NOMO-1 treated with DMSO at 0.1 percent for 48 hours (cell line): ENCODE measurements at regions not wholly inside any gene's neighbourhood (a gene's known extent, or its start where the extent isn't known, plus 50 kb on each side); places are given as distances from the start of the nearest gene placed in this dataset.
A peak's percentile ranks its signal among the peaks of the same experiment; 100 is the strongest.

Experiments
- DNase-seq: peaks from one replicate; lab custom pipeline; 2025; ENCODE audit not compliant: unreplicated experiment; lab: John Stamatoyannopoulos, UW

DNA sequence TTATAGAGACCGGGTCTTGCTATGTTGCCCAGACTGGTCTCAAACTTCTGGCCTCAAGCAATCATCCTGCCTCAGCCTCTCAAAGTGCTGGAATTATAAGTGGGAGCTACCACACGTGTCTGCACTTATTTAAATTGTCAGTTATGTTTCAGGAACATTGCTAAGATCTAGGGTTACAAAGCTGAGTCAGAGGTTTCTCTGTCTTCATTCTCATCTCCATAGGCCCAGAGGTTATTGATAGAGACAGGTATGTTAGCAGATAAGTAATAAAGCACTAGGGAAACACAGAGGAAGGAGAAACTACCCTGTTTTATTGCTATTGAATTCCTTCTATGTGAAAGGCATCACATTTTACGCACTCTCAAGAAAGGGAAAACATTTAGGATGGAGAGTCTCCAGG, 214.1 kb downstream of the REEP3 start:
- no peak for DNase-seq

DNA sequence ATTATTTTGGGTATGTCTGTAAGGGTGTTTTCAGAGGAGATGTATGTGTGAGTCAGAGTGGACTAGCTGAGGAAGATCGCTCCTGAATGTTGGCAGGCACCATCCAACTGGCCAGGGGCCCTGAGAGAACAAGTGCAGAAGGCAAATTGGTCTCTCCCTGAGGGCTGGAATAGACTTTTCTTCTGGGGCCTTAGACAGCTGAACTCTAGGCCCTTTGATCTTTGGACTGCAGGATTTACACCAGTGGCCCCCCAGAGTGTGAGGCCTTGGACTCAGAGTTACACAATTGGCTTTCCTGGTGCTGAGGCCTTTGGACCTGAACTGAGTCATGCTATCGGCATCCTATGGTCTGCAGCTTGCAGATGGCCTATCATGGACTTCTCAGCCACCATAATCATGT, 217.2 kb downstream of the REEP3 start:
- DNase-seq, result no peak

DNA sequence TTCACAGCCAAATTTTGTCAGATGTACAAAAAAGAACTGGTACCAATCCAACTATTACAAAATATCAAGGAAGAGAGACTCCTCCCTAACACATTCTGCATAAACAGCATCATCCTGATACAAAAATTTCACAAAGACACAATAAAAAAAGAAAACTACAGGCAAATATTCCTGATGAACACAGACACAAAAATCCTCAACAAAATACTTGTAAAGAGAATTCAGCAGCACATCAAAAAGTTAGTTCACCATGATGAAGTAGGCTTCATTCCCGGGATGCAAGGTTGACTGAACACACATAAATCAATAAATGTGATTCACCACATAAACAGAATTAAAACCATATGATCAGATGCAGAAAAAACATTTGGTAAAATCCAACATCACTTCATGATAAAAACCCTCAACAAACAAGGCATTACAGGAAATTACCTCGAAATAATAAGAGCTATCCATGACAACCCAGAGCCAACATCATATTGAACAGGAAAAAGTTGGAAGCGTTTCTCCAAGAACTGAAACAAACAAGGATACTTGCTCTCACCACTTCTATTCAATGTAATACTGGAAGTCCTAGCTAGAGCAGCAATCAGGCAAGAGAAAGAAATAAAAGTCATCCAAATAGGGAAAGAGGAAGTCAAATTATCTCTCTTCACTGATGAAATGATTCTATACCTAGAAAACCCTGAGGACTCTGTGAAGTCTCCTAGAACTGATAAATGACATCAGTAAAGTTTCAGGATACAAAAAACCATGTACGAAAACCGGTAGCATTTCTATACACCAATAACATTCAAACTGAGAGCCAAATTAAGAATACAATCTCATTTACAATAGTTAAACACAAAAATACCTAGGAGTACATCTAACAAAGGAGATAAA, 223.1 kb downstream of the REEP3 start:
- DNase-seq, result peak; percentile 22

- DNase-seq, result no peak
These were observed 228.7 kb downstream of the REEP3 start for GRCh38 chr10:63749915-63750314.

GRCh38 chr10:63751836-63752235, 230.6 kb downstream of the REEP3 start:
- no peak for DNase-seq

DNA sequence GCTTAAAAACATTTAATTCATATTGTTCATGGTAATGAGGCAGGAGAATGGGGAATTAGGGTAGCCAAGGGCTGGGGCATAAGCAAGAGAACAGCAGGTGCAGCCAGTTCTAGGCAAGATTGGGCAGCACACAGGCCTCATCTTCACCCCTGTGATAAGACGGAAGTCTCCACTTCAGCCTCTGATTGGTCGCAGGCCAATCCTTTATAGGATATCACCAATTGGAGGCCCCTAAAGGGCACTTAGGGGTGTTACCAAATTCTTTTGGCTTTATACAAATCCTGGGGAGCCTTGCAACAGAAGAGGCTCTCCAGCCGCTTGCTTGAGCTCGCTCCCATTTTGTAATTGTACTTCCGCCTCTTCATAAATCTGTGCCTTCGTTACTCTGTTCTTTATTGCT, 231.1 kb downstream of the REEP3 start:
- no peak for DNase-seq

DNA sequence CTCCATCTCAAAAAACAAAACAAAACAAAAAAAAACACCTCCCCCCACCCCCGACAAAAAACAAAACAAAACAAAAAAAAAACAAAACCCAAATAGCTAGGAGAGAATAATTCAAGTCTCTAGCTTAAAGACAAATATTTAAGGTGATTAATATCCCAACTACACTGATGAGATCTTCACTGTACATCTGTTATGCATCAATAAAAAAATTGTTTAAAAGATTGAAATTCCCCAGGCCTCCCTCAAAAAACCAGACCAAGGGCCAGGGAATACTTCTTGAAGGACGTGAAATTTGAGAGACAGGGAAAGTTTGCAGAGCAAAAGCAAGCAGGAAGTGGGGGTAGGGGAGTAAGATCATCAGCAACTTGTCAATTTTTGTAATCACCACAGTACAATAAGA, 232.6 kb downstream of the REEP3 start:
- DNase-seq, result no peak

- DNase-seq, result no peak
These were observed 234.2 kb downstream of the REEP3 start for GRCh38 chr10:63755441-63755840.

DNA sequence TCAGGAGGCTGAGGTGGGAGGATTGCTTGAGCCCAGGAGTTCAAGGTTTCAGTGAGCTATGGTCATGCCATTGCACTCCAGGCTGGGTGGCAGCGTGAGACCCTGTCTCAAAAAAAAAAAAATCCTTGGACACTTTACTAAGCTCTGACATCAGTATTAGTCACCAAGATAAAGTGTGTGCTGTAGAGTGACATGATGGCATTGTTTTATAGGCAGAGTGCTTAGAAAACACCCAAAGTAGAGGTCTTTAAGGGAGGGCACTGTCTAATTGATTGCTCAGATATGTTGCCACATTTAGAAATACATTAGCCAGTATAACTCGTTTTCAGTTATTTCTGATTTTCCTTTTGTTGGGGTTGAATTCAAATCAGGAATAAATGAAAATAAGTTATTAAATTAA, 235.9 kb downstream of the REEP3 start:
- DNase-seq, result no peak

DNA sequence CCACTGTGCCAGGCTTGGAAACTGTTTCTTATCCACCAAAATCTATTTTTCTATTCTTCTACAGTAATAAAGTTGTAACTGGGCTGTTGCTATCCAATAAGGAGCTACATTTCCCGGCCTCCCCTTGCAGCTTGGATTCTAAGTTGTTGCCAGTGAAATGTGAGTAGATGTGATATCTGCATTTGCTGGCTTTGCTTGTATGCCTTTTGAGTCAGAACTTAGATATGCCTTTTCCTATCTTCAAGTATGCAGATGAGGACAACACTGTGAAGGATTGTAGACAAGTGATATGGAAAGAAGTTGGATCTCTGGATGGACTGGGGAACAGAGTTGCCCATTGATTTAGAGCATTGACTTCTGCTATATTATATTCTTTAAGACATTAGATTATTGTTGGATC, 236.9 kb downstream of the REEP3 start:
- DNase-seq, result no peak

DNA sequence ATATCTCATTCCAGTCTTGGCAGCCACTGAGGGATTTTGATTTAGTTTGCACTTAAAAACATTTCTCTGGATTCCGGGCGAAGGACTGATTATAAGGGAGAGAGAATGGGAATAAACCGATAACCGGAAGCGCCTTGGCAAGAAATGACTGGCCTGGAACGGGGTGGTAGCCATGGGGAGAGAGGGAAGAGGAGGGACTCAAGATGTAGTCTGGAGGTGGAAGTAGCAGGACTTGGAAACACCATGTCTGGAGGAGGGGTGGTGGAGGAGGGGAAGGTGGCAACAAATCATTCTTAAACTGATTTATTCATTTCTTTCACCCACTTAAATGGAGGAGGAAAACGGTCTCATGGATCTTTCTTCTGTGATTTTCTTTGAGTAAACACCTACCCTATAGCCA, 238.1 kb downstream of the REEP3 start:
- no peak for DNase-seq

GRCh38 chr10:63760034-63760707, 239.0 kb downstream of the REEP3 start:
- no peak for DNase-seq

GRCh38 chr10:63760708-63761047, 239.5 kb downstream of the REEP3 start:
- no peak for DNase-seq

GRCh38 chr10:63761243-63761642, 240.0 kb downstream of the REEP3 start:
- no peak for DNase-seq

DNA sequence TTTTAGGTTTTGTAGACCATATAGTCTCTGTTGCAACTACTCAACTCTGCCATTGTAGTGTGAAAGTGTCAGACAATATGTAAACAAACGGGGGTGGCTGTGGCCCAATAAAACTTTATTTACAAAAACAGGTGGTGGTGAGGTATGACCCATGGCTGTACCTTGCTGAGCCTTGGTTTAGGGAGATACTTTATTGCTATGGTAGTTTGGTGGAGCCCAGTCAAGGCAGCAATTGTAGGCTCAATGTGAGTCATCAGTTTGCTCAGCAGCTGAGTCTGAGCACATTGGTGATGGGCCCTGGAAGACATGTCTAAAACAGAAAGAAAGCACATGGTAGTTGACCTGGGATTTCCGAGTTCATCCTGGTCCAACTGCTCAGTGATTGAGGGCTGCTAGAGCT, 242.5 kb downstream of the REEP3 start:
- DNase-seq, result no peak

GRCh38 chr10:63765126-63765525, 243.9 kb downstream of the REEP3 start:
- DNase-seq, result no peak

GRCh38 chr10:63766745-63767137, 245.5 kb downstream of the REEP3 start:
- DNase-seq, result no peak

DNA sequence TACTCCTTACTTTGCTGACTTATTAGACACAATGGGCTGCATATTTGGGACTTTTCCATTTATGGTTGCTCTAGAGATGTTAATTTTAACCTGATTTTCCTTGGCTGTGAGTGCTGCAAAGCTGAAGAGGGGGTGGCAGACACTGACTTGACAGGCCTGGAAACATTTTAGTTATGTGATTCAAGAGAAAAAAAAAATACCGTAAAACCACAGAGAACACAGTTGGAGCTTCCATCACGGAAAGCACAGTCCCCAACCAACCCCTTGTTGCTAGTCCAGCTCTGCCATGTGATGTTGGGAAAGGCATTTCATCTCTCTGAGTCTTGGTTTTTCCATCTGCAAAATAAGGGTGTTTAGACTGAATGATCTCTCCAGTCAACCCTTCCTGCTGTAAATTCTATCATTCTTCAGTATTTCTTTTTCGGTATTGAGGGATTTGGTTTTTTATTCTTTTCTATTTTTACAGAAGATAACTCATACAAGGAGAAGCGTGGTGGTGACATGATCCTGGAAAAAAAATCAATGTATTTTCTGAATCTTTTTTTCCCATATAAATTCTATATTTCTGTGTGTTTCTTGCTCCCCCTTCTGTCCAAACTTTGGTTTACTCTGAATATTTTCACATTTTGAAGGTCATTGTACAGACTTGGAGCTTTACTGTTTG, 246.1 kb downstream of the REEP3 start:
- peak; percentile 15 for DNase-seq

- DNase-seq, result no peak
These were observed 248.2 kb downstream of the REEP3 start for GRCh38 chr10:63769367-63769766.

GRCh38 chr10:63770523-63770922, 249.3 kb downstream of the REEP3 start:
- DNase-seq, result no peak

DNA sequence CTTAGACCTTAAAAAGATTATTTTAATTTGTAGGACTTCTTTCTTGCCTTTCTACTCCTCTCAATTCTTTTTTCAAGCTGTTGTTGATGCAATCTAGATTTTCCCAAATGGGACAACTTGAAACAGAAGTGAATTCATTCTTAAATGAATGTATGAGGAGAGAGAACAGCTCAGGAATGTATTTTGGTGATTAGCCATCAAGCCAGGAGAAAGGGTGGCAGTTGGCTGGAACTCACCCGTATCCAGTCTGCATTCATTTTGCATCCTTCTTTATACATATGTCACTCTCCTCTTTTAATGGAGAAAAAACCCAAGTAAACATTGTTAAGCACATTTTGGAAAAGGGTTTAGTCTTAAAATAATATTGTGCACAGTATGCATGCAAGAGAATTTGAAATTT, 251.3 kb downstream of the REEP3 start:
- DNase-seq, result no peak

- DNase-seq, result no peak
These were observed 251.9 kb downstream of the REEP3 start for GRCh38 chr10:63773106-63773505.
